ENCODE measurements at regions not wholly inside any gene's neighbourhood (a gene's known extent, or its start where the extent isn't known, plus 50 kb on each side); places are given as distances from the start of the nearest gene placed in this dataset.

GRCh38 chr14:81940651-81941050, 407.0 kb upstream of the SEL1L start:
- TF ChIP-seq FOS (IDR thresholded peaks at IDR 0.05; ENCODE audit: borderline replicate concordance, insufficient read depth, low read length) (no peak), CTCF (IDR thresholded peaks at IDR 0.05; ENCODE audit: extremely low read depth in 1 of 2, insufficient read depth in 1 of 2, low read depth in 1 of 2, low read length in 2 of 2) (no peak), POLR2A (IDR thresholded peaks at IDR 0.05; ENCODE audit: low read depth, low read length) (no peak), EZH2 (IDR thresholded peaks at IDR 0.05; ENCODE audit: borderline replicate concordance, low read depth, low read length, severe bottlenecking) (no peak)
